Astrocyte of the hippocampus (primary cell): ENCODE measurements at regions not wholly inside any gene's neighbourhood (a gene's known extent, or its start where the extent isn't known, plus 50 kb on each side); places are given as distances from the start of the nearest gene placed in this dataset.

Experiments used
- DNase-seq: peaks from one replicate; pipeline ENCODE4 v3.0.0; 2011; ENCODE audit warnings: low read depth, low spot score

- DNase-seq = no peak
Observed at GRCh38 chr4:122034619-122035018, 82.8 kb upstream of the TRPC3 start.

- DNase-seq = no peak
Observed at GRCh38 chr4:122027203-122027602, 75.3 kb upstream of the TRPC3 start.

- DNase-seq = no peak
Observed at GRCh38 chr4:122017296-122017695, 65.4 kb upstream of the TRPC3 start.

- no peak for DNase-seq
Observed at GRCh38 chr4:122015203-122015602, 63.3 kb upstream of the TRPC3 start.

- no peak for DNase-seq
Observed at GRCh38 chr4:122012735-122013134, 60.9 kb upstream of the TRPC3 start.

- peak; percentile 34 for DNase-seq
Observed at GRCh38 chr4:122010610-122011009, 58.8 kb upstream of the TRPC3 start.

- no peak for DNase-seq
Observed at GRCh38 chr4:122009524-122009923, 57.7 kb upstream of the TRPC3 start.

- no peak for DNase-seq
Observed at GRCh38 chr4:122007016-122007415, 55.2 kb upstream of the TRPC3 start.

GRCh38 chr4:122005064-122005755, 53.4 kb upstream of the TRPC3 start:
- peak; percentile 58 for DNase-seq

GRCh38 chr4:122003335-122003734, 51.5 kb upstream of the TRPC3 start:
- no peak for DNase-seq
